ENCODE measurements at regions not wholly inside any gene's neighbourhood (a gene's known extent, or its start where the extent isn't known, plus 50 kb on each side); places are given as distances from the start of the nearest gene placed in this dataset.

- H2BK5ac ChIP-seq (ENCODE audit: low read depth, low read length, poor library complexity, severe bottlenecking) = no peak overlapping the region
- POLR2A ChIA-PET (ENCODE audit: unreplicated experiment) = no interaction called here
- no peak overlapping the region for H4K91ac ChIP-seq (ENCODE audit: insufficient read depth, low read depth, low read length)
- WGBS, 2 experiments (ENCODE audit: extremely low coverage in 2 of 2, insufficient read length in 1 of 2) = 29% methylated on average over 8 of the region's 17 CpGs; no CpG with 5 or more reads in 1 of the 2 experiments
- in situ Hi-C loops (cut with MboI; ENCODE audit: low sequenced_read_pairs) (loop anchor here (10.0 kb wide), 1 partner anchor 63 kb away; no protein-coding TSS in a partner anchor), intact Hi-C loops (cut with micrococcal nuclease) (no loop called here), dilution Hi-C loops (cut with HindIII; ENCODE audit: low sequenced_read_pairs, unreplicated experiment) (no loop called here)
- no peak overlapping the region for H3K4me3 ChIP-seq (ENCODE audit: insufficient read depth, low read depth, low read length)
- ATAC-seq (ENCODE audit: low read depth) = no peak
- H3K4me2 ChIP-seq (ENCODE audit: low read depth, low read length) = no peak overlapping the region
- H3K9me1 ChIP-seq (ENCODE audit: insufficient read depth, low read length) = no peaks in the 10 kb centered on the region
- no peak overlapping the region for H3K4ac ChIP-seq (ENCODE audit: low read depth, low read length)
- no peak overlapping the region for H3K9ac ChIP-seq (ENCODE audit: low read depth, low read length)
- no peak overlapping the region for H4K5ac ChIP-seq (ENCODE audit: low read depth, low read length)
- DNase-seq = no peak
- H3K18ac ChIP-seq (ENCODE audit: low read depth, low read length) = no peak overlapping the region
- no peak overlapping the region for H3K14ac ChIP-seq (replicated peaks; ENCODE audit: low read depth, low read length)
- H2BK120ac ChIP-seq (ENCODE audit: low read depth, low read length) = no peak overlapping the region
- no peaks in the 10 kb centered on the region for H3K9me3 ChIP-seq (ENCODE audit: control insufficient read depth, insufficient read depth, low read length)
- H4K20me1 ChIP-seq (ENCODE audit: insufficient read depth, low read length) = no peaks in the 10 kb centered on the region
- peak overlapping the region; percentile 35 for H2AFZ ChIP-seq (replicated peaks; ENCODE audit: low read length, poor library complexity)
- no peak overlapping the region for H3K56ac ChIP-seq (ENCODE audit: extremely low read depth, insufficient read depth, low read length)
- H3K27ac ChIP-seq (ENCODE audit: insufficient read depth, low read length) = no peak overlapping the region
- no peaks in the 10 kb centered on the region for H3K4me1 ChIP-seq (ENCODE audit: control insufficient read depth, insufficient read depth, low read length)
- H3K36me3 ChIP-seq (ENCODE audit: control insufficient read depth, insufficient read depth, low read length) = no peaks in the 10 kb centered on the region
- H3K23ac ChIP-seq (ENCODE audit: low read depth, low read length) = no peak overlapping the region
- no peak overlapping the region for H4K8ac ChIP-seq (ENCODE audit: low read depth in 2 of 2, low read length in 2 of 2)
- H2AK9ac ChIP-seq (replicated peaks; ENCODE audit: low read depth, low read length, poor library complexity) = no peak overlapping the region
- peaks cover 10% of the 10 kb centered on the region for H3K27me3 ChIP-seq (ENCODE audit: control insufficient read depth, insufficient read depth, low read length)
- no peaks in the 10 kb centered on the region for H3K79me1 ChIP-seq (ENCODE audit: low read depth in 1 of 2, low read length in 2 of 2)
- TF ChIP-seq BHLHE40 (IDR thresholded peaks at IDR 0.05; ENCODE audit: low read depth, low read length) (no peak), MXI1 (IDR thresholded peaks at IDR 0.05; ENCODE audit: borderline replicate concordance, low read depth, low read length) (no peak), MAFK (IDR thresholded peaks at IDR 0.05; ENCODE audit: low read depth, low read length) (no peak), USF2 (IDR thresholded peaks at IDR 0.05; ENCODE audit: low read depth, low read length) (no peak), SMC3 (IDR thresholded peaks at IDR 0.05; ENCODE audit: low read depth, low read length) (no peak), NFE2L2 (IDR thresholded peaks at IDR 0.05; ENCODE audit: low read depth, low read length) (no peak), CHD1 (IDR thresholded peaks at IDR 0.05; ENCODE audit: low read depth, low read length) (no peak), POLR2A (IDR thresholded peaks at IDR 0.05; ENCODE audit: low read depth, low read length) (no peak), RAD21 (IDR thresholded peaks at IDR 0.05; ENCODE audit: low read length) (no peak), CTCF (conservative IDR thresholded peaks at IDR 0.05; ENCODE audit: low read depth, low read length) (no peak), RCOR1 (IDR thresholded peaks at IDR 0.05; ENCODE audit: insufficient replicate concordance, low read length) (no peak), RFX5 (IDR thresholded peaks at IDR 0.05; ENCODE audit: low read depth, low read length) (no peak), CEBPB (IDR thresholded peaks at IDR 0.05; ENCODE audit: low read depth, low read length) (no peak), ELK1 (IDR thresholded peaks at IDR 0.05; ENCODE audit: borderline replicate concordance, low read depth, low read length) (no peak), FOS (IDR thresholded peaks at IDR 0.05; ENCODE audit: low read depth, low read length) (no peak), MAZ (IDR thresholded peaks at IDR 0.05; ENCODE audit: borderline replicate concordance, low read depth, low read length) (no peak)
- BruUV-seq (replicated peaks) = no TSS peak
- H2AK5ac ChIP-seq (ENCODE audit: low read depth, low read length) = no peak overlapping the region
- H2BK15ac ChIP-seq (ENCODE audit: low read depth, low read length) = no peak overlapping the region
- H2BK20ac ChIP-seq (ENCODE audit: low read depth, low read length) = no peak overlapping the region
- CTCF ChIA-PET = no interaction called here
Measured at GRCh38 chr11:129611661-129612446, 203.8 kb upstream of the TMEM45B start.

Data from IMR-90 (cell line).